Left forelimb (tissue), 1 donor: ENCODE measurements at regions not wholly inside any gene's neighbourhood (a gene's known extent, or its start where the extent isn't known, plus 50 kb on each side); places are given as distances from the start of the nearest gene placed in this dataset.

Source experiments
- DNase-seq: peaks from one replicate; pipeline ENCODE4 v3.0.0-alpha.2; 2018; ENCODE audit warnings: low spot score

- DNase-seq = no peak
Measured at GRCh38 chr15:46855388-46855787, 861.9 kb upstream of the SEMA6D start.

GRCh38 chr15:46856839-46857502, 860.3 kb upstream of the SEMA6D start:
- no peak for DNase-seq

GRCh38 chr15:46858150-46858549, 859.2 kb upstream of the SEMA6D start:
- DNase-seq = no peak

GRCh38 chr15:46861796-46862195, 855.5 kb upstream of the SEMA6D start:
- no peak for DNase-seq

GRCh38 chr15:46865155-46865554, 852.1 kb upstream of the SEMA6D start:
- no peak for DNase-seq

- DNase-seq = no peak
Measured at GRCh38 chr15:46872286-46872980, 844.9 kb upstream of the SEMA6D start.

- DNase-seq = no peak
Measured at GRCh38 chr15:46872981-46873330, 844.3 kb upstream of the SEMA6D start.

- DNase-seq = no peak
Measured at GRCh38 chr15:46879032-46879770, 838.1 kb upstream of the SEMA6D start.

GRCh38 chr15:46880791-46881190, 836.5 kb upstream of the SEMA6D start:
- DNase-seq = no peak

- DNase-seq = no peak
Measured at GRCh38 chr15:46892621-46893160, 824.6 kb upstream of the SEMA6D start.

- no peak for DNase-seq
Measured at GRCh38 chr15:46894644-46895043, 822.7 kb upstream of the SEMA6D start.

GRCh38 chr15:46897266-46897665, 820.0 kb upstream of the SEMA6D start:
- DNase-seq = no peak

GRCh38 chr15:46901001-46901400, 816.3 kb upstream of the SEMA6D start:
- DNase-seq = no peak

GRCh38 chr15:46917721-46918252, 799.5 kb upstream of the SEMA6D start:
- DNase-seq = no peak

- DNase-seq = no peak
Measured at GRCh38 chr15:46918462-46919140, 798.7 kb upstream of the SEMA6D start.

- DNase-seq = no peak
Measured at GRCh38 chr15:46921891-46922290, 795.4 kb upstream of the SEMA6D start.

GRCh38 chr15:46930426-46930825, 786.9 kb upstream of the SEMA6D start:
- DNase-seq = no peak

GRCh38 chr15:46933332-46933731, 784.0 kb upstream of the SEMA6D start:
- no peak for DNase-seq

- no peak for DNase-seq
Measured at GRCh38 chr15:46934851-46935250, 782.5 kb upstream of the SEMA6D start.

- DNase-seq = no peak
Measured at GRCh38 chr15:46938169-46938568, 779.1 kb upstream of the SEMA6D start.

- DNase-seq = no peak
Measured at GRCh38 chr15:46941241-46941640, 776.1 kb upstream of the SEMA6D start.

GRCh38 chr15:46946953-46947352, 770.4 kb upstream of the SEMA6D start:
- DNase-seq = no peak
